Stomach smooth muscle (tissue), 2 donors: ENCODE measurements at regions not wholly inside any gene's neighbourhood (a gene's known extent, or its start where the extent isn't known, plus 50 kb on each side); places are given as distances from the start of the nearest gene placed in this dataset.

Experiments used
- H3K27ac ChIP-seq: one replicate; pipeline ENCODE4 v1.7.0; 2013; ENCODE audit warnings: mild to moderate bottlenecking, low read length, inconsistent platforms
- H3K27me3 ChIP-seq, 2 donors: one replicate each; pipeline ENCODE4 v1.7.0; 2013; ENCODE audit warnings: low read length in 2 of 2; ENCODE audit not compliant: insufficient read depth in 2 of 2, control insufficient read depth in 1 of 2
- H3K36me3 ChIP-seq, 2 donors: one replicate each; pipeline ENCODE4 v1.7.0; 2013; ENCODE audit warnings: low read length in 2 of 2; ENCODE audit not compliant: control insufficient read depth in 2 of 2, insufficient read depth in 2 of 2
- H3K4me1 ChIP-seq: one replicate; pipeline ENCODE4 v1.7.0; 2013; ENCODE audit warnings: low read length; ENCODE audit not compliant: control insufficient read depth, insufficient read depth
- H3K4me3 ChIP-seq, 2 donors: one replicate each; pipeline ENCODE4 v1.7.0; 2013; ENCODE audit warnings: low read length in 2 of 2
- H3K9ac ChIP-seq, 2 donors: one replicate each; pipeline ENCODE4 v1.7.0; 2013; ENCODE audit warnings: low read length in 2 of 2, mild to moderate bottlenecking in 1 of 2
- H3K9me3 ChIP-seq, 2 donors: one replicate each; pipeline ENCODE4 v1.7.0; 2013; ENCODE audit warnings: low read length in 2 of 2; ENCODE audit not compliant: control insufficient read depth in 2 of 2
- donor health status: healthy.
- donor health status: Pancreatic carcinoma.

GRCh38 chr5:87909382-87909781, 359.3 kb downstream of the TMEM161B start:
- Histone ChIP-seq H3K27me3 (no peaks in the 10 kb centered on the region), H3K4me3 (no peak overlapping the region), H3K9me3 (peaks cover 0 to 2% of the 10 kb centered on the region in 2 donors), H3K27ac (no peak overlapping the region), H3K4me1 (no peaks in the 10 kb centered on the region), H3K9ac (no peak overlapping the region), H3K36me3 (no peaks in the 10 kb centered on the region)

- no peaks in the 10 kb centered on the region for H3K36me3 ChIP-seq
- H3K4me3 ChIP-seq = no peak overlapping the region
- H3K27me3 ChIP-seq = no peaks in the 10 kb centered on the region
- no peak overlapping the region for H3K27ac ChIP-seq
- H3K9ac ChIP-seq = no peak overlapping the region
- H3K4me1 ChIP-seq = no peaks in the 10 kb centered on the region
- H3K9me3 ChIP-seq = peaks cover 0 to 2% of the 10 kb centered on the region in 2 donors
Observed at GRCh38 chr5:87906962-87907361, 361.7 kb downstream of the TMEM161B start.

- no peaks in the 10 kb centered on the region for H3K4me1 ChIP-seq
- no peaks in the 10 kb centered on the region for H3K9me3 ChIP-seq
- H3K27ac ChIP-seq = no peak overlapping the region
- H3K27me3 ChIP-seq = no peaks in the 10 kb centered on the region
- H3K36me3 ChIP-seq = no peaks in the 10 kb centered on the region
- H3K4me3 ChIP-seq = no peak overlapping the region
- no peak overlapping the region for H3K9ac ChIP-seq
Observed at GRCh38 chr5:87900419-87900818, 368.2 kb downstream of the TMEM161B start.

DNA sequence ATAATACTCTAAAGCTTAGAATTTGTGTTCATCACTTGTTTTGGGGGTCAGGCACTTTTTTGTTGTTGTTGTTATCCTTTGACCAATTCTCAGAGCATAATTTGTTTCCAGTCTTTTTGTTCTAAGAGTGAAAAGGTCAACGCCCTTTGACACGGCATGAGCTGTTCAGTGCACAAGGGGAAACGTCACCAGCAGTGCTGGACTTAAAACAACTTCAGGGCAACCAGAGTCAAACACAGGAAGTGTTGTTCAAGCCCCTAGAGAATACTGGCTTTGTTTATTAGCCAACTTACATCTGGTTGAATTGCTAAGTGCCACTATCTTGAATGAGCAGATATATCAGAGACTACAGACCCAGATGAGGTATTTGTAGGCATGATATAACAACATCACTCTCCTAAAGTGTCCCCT, 368.9 kb downstream of the TMEM161B start:
- no peaks in the 10 kb centered on the region for H3K4me1 ChIP-seq
- H3K27me3 ChIP-seq = no peaks in the 10 kb centered on the region
- H3K27ac ChIP-seq = no peak overlapping the region
- H3K36me3 ChIP-seq = no peaks in the 10 kb centered on the region
- H3K4me3 ChIP-seq = no peak overlapping the region
- no peak overlapping the region for H3K9ac ChIP-seq
- H3K9me3 ChIP-seq = no peaks in the 10 kb centered on the region

- Histone ChIP-seq H3K36me3 (no peaks in the 10 kb centered on the region), H3K27ac (no peak overlapping the region), H3K9me3 (no peaks in the 10 kb centered on the region), H3K4me1 (no peaks in the 10 kb centered on the region), H3K4me3 (no peak overlapping the region), H3K27me3 (no peaks in the 10 kb centered on the region), H3K9ac (no peak overlapping the region)
Observed at GRCh38 chr5:87899208-87899661, 369.4 kb downstream of the TMEM161B start.

- Histone ChIP-seq H3K36me3 (no peaks in the 10 kb centered on the region), H3K4me3 (no peak overlapping the region), H3K4me1 (no peaks in the 10 kb centered on the region), H3K9me3 (no peaks in the 10 kb centered on the region), H3K9ac (no peak overlapping the region), H3K27me3 (no peaks in the 10 kb centered on the region), H3K27ac (no peak overlapping the region)
Observed at GRCh38 chr5:87898574-87898973, 370.1 kb downstream of the TMEM161B start.

GRCh38 chr5:87888139-87888538, 380.5 kb downstream of the TMEM161B start:
- H3K9me3 ChIP-seq = no peaks in the 10 kb centered on the region
- H3K27me3 ChIP-seq = no peaks in the 10 kb centered on the region
- no peak overlapping the region for H3K4me3 ChIP-seq
- no peak overlapping the region for H3K9ac ChIP-seq
- no peaks in the 10 kb centered on the region for H3K36me3 ChIP-seq
- H3K4me1 ChIP-seq = no peaks in the 10 kb centered on the region
- no peak overlapping the region for H3K27ac ChIP-seq

DNA sequence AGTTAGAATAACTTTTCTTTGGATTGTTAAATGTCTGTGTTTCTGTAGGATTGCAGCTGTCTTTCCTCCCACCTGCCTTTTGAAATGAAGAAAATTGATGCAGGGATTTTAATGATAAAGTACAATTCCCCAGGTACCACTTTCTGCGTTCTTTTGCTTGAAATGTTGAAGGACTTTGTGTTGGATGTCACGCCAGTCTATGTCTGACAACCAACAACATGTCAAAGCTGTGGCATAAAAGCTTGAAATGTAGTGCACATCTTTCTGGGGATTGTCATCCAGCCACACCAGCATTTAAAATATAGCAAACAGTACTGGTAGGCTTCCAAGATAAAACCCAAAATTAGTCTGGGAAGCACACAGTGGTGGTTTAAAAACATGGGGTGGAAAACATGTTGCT, 381.4 kb downstream of the TMEM161B start:
- no peak overlapping the region for H3K4me3 ChIP-seq
- H3K4me1 ChIP-seq = no peaks in the 10 kb centered on the region
- H3K27me3 ChIP-seq = no peaks in the 10 kb centered on the region
- no peak overlapping the region for H3K27ac ChIP-seq
- no peak overlapping the region for H3K9ac ChIP-seq
- no peaks in the 10 kb centered on the region for H3K9me3 ChIP-seq
- H3K36me3 ChIP-seq = no peaks in the 10 kb centered on the region

DNA sequence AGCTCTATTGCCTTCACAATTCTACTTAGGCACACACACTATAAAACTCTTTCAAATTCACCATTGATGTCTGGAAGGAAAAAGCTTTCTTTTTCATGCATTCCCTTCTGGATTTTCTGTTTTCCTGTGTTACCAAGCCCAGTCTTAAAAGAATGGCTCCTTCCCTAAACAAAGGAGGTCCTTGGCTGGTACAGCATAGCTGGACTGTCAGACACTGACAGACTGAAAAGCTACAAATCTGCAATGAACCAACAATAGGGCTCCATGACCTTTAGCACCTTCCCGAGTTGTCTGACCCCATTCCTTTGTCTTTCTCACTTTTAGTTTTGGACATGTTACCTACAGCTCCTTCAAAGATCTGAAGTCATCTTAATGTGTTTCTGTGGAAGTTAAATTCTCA, 382.5 kb downstream of the TMEM161B start:
- H3K4me3 ChIP-seq = no peak overlapping the region
- no peaks in the 10 kb centered on the region for H3K4me1 ChIP-seq
- H3K27ac ChIP-seq = no peak overlapping the region
- H3K27me3 ChIP-seq = no peaks in the 10 kb centered on the region
- H3K9me3 ChIP-seq = peaks cover 0 to 3% of the 10 kb centered on the region in 2 donors
- H3K36me3 ChIP-seq = no peaks in the 10 kb centered on the region
- no peak overlapping the region for H3K9ac ChIP-seq

DNA sequence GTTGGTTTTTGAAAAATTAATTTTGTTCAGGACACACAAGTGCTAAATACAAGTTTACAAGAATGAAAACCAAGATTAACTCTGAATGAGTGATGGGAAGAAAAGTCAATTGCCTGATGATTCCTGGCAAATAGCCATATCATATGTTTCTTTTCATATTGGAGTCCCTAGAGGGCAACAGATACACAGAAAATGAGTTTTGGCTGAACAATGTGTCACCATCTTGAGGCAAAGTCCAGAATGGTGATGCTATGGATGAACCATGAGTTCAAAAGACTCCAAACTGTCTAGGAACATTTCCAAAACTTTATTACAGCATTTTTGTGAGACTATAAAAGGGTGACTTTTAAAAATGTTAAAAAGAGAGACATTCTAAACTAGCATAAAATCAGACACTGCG, 382.9 kb downstream of the TMEM161B start:
- no peak overlapping the region for H3K4me3 ChIP-seq
- H3K4me1 ChIP-seq = no peaks in the 10 kb centered on the region

DNA sequence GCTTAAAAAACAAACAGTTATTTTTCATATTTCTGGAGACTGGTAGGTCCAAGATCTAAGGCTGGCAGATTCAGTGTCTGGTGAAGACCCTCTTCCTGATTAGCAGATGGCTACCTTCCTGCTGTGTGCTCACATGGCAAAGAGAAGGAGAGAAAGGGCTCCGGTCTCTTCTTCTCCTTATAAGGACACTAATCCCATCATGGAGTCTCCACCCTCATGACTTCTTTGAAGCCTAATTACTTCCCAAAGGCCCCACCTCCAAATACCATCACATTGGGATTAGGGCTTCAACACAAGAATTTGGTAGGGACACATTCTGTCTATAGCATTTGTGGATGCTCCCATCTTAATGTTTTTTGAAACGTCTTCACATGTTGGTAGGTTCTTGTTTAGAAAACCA, 391.1 kb downstream of the TMEM161B start:
- H3K27me3 ChIP-seq = no peaks in the 10 kb centered on the region
- peaks cover 0 to 3% of the 10 kb centered on the region in 2 donors for H3K9me3 ChIP-seq
- no peak overlapping the region for H3K9ac ChIP-seq
- no peaks in the 10 kb centered on the region for H3K36me3 ChIP-seq
- no peak overlapping the region for H3K4me3 ChIP-seq
- H3K27ac ChIP-seq = no peak overlapping the region
- H3K4me1 ChIP-seq = no peaks in the 10 kb centered on the region

More for the DNA sequence above, 382.9 kb downstream of the TMEM161B start:
- H3K9me3 ChIP-seq = peaks cover 0 to 3% of the 10 kb centered on the region in 2 donors
- H3K9ac ChIP-seq = no peak overlapping the region
- H3K36me3 ChIP-seq = no peaks in the 10 kb centered on the region
- no peaks in the 10 kb centered on the region for H3K27me3 ChIP-seq
- no peak overlapping the region for H3K27ac ChIP-seq
